ENCODE measurements at regions not wholly inside any gene's neighbourhood (a gene's known extent, or its start where the extent isn't known, plus 50 kb on each side); places are given as distances from the start of the nearest gene placed in this dataset.

- TF ChIP-seq EZH2 (IDR thresholded peaks at IDR 0.05; ENCODE audit: borderline replicate concordance, low read depth, low read length, poor library complexity, severe bottlenecking) (no peak), CTCF (conservative IDR thresholded peaks at IDR 0.05; ENCODE audit: low read depth, low read length) (no peak)
Measured at GRCh38 chr6:19896693-19897010, 59.5 kb downstream of the ID4 start.
